DOHH2 (cell line): ENCODE measurements at regions not wholly inside any gene's neighbourhood (a gene's known extent, or its start where the extent isn't known, plus 50 kb on each side); places are given as distances from the start of the nearest gene placed in this dataset.

Experiments used
- H3F3A ChIP-seq: fragments of 200-600 bp; sonication (generic), shearing (Covaris generic); 2 replicates; pipeline ENCODE4 v1.6.0; 2016; ENCODE audit warnings: antibody characterized with exemption, mild to moderate bottlenecking; ENCODE audit not compliant: control insufficient read depth, insufficient read depth
- H3K27ac ChIP-seq: fragments of 200-600 bp; sonication (generic); 2 replicates; pipeline ENCODE4 v1.5.1; 2014; ENCODE audit warnings: low read depth, mild to moderate bottlenecking, low read length, moderate library complexity
- H3K27me3 ChIP-seq: fragments of 200-600 bp; sonication (generic); 2 replicates; pipeline ENCODE4 v1.6.1; 2014; ENCODE audit warnings: mild to moderate bottlenecking, low read length, mixed read lengths; ENCODE audit not compliant: control insufficient read depth
- H3K36me3 ChIP-seq: fragments of 200-600 bp; sonication (generic); 2 replicates; pipeline ENCODE4 v1.6.1; 2014; ENCODE audit warnings: mild to moderate bottlenecking, low read length, moderate library complexity, mixed read lengths; ENCODE audit not compliant: control insufficient read depth
- H3K4me1 ChIP-seq: fragments of 200-600 bp; sonication (generic); 2 replicates; pipeline ENCODE4 v1.6.1; 2014; ENCODE audit warnings: mild to moderate bottlenecking, low read length, mixed read lengths; ENCODE audit not compliant: control insufficient read depth
- H3K4me2 ChIP-seq: fragments of 200-600 bp; sonication (generic); 2 replicates; pipeline ENCODE4 v1.6.0; 2014; ENCODE audit warnings: mild to moderate bottlenecking, low read length, moderate library complexity
- H3K4me3 ChIP-seq: fragments of 200-600 bp; sonication (generic); 2 replicates; pipeline ENCODE4 v1.5.1; 2014; ENCODE audit warnings: mild to moderate bottlenecking, low read length, mixed read lengths
- H3K79me2 ChIP-seq: fragments of 200-600 bp; sonication (generic); 2 replicates; pipeline ENCODE4 v1.6.1; 2014; ENCODE audit warnings: mild to moderate bottlenecking, low read length, mixed read lengths; ENCODE audit not compliant: control insufficient read depth
- H3K9me2 ChIP-seq: fragments of 200-600 bp; sonication (generic); replicated peaks from 2 replicates; pipeline ENCODE4 v1.6.1; 2014; ENCODE audit warnings: mild to moderate bottlenecking, low read length, mixed read lengths; ENCODE audit not compliant: control insufficient read depth
- H3K9me3 ChIP-seq: fragments of 200-600 bp; sonication (generic); 2 replicates; pipeline ENCODE4 v1.6.1; 2014; ENCODE audit warnings: antibody characterized with exemption, low read length, mixed read lengths; ENCODE audit not compliant: control insufficient read depth, insufficient read depth
- H4K20me1 ChIP-seq: fragments of 200-600 bp; sonication (generic); 2 replicates; pipeline ENCODE4 v1.6.0; 2014; ENCODE audit warnings: low read depth, mild to moderate bottlenecking, antibody characterized with exemption, low read length, moderate library complexity; ENCODE audit not compliant: control insufficient read depth, insufficient read depth
- CTCF ChIP-seq: fragments of 200-600 bp; sonication (generic); IDR thresholded peaks from one replicate; pipeline ENCODE4 v1.5.1; 2014; ENCODE audit warnings: antibody characterized with exemption, mild to moderate bottlenecking, low read depth, low read length; ENCODE audit not compliant: poor library complexity, severe bottlenecking
- EZH2phosphoT487 ChIP-seq: fragments of 200-600 bp; sonication (generic); IDR thresholded peaks from 2 replicates; pipeline ENCODE4 v1.6.1; 2017; ENCODE audit warnings: borderline replicate concordance, mild to moderate bottlenecking, antibody characterized with exemption, low read length, moderate library complexity, mixed read lengths

DNA sequence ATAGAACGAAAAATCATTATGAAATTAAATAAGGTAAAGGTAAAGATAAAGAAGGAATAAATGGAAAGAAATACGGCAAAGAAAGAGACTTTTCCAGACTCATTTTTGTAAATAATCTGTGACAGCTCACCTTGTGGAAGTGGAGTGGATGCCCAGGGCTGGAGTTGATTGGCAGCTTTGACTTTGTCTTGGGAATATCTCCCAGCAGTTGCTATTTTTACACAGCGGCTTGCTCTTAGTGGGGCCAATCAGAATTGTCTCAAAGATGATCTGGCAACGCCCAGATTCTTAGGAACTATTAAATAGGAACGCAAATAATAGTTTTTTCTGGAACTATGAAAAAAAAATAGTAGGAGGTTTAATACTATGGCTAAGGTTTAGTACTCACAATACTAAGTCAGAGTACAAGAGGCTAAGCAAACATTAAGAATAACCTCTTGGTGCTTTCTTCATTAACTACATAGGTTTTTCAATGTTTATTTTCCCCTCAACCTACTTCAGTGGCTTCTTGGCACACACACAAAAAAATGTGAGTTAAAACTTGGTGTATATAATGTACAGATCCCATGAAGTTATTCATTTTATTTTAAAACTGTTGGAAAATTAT is 132.7 kb downstream of the TRAM1L1 start:
- Histone ChIP-seq H3K9me2 (no peaks in the 10 kb centered on the region), H3K4me2 (no peak overlapping the region), H3K79me2 (no peaks in the 10 kb centered on the region), H3K27ac (no peak overlapping the region), H3K36me3 (no peaks in the 10 kb centered on the region), H4K20me1 (no peaks in the 10 kb centered on the region), H3K27me3 (no peaks in the 10 kb centered on the region), H3F3A (no peaks in the 10 kb centered on the region), H3K9me3 (no peaks in the 10 kb centered on the region), H3K4me1 (no peaks in the 10 kb centered on the region), H3K4me3 (no peak overlapping the region)
- TF ChIP-seq EZH2phosphoT487, result no peak
- TF ChIP-seq CTCF, result no peak

DNA sequence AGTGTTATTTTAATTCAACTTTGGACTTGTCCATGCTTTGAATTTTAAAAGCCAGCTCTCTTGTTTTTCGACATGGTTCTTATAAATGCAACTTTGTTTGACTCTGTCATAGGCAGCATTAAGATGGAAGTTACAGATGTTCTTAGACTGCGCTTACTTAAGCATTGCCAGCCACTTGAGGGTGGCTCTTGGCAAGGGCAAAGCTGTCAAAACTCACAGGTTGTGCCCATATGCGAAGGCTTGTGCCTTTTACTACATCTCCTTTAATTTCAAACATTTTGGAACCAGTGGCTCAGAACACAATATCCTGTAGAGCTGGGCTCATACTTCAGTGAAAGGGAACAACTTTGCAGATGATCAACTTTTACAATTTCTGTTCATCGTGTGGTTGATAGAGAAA is 135.5 kb downstream of the TRAM1L1 start:
- Histone ChIP-seq H3K4me3 (no peak overlapping the region), H3K36me3 (no peaks in the 10 kb centered on the region), H3K4me1 (no peaks in the 10 kb centered on the region), H3K4me2 (no peak overlapping the region), H3K9me2 (no peaks in the 10 kb centered on the region), H3F3A (no peaks in the 10 kb centered on the region), H3K79me2 (no peaks in the 10 kb centered on the region), H3K9me3 (no peaks in the 10 kb centered on the region), H3K27ac (no peak overlapping the region), H4K20me1 (no peaks in the 10 kb centered on the region), H3K27me3 (no peaks in the 10 kb centered on the region)
- TF ChIP-seq CTCF (no peak), EZH2phosphoT487 (no peak)

DNA sequence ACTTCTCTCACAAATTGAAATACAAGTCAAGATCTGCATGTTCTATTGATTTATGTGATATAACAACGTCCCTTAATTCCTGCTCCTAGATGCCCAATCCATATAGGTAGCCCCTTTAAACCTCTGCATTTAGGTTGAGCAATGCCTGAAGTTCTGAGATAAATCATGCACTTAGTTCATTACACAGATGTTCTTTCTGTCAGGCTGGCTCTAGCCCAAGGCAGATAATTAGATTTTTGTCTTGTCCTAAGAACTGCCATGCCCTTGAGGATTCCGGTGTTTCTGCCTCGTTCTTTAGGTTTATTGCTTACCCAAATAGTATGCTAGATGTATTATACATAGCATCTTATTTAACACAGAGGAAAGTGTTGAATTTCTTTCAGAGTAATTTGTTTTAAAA is 143.1 kb downstream of the TRAM1L1 start:
- TF ChIP-seq EZH2phosphoT487, result no peak
- no peak for TF ChIP-seq CTCF
- H3F3A ChIP-seq, result no peaks in the 10 kb centered on the region
- no peak overlapping the region for H3K4me3 ChIP-seq
- H3K79me2 ChIP-seq, result no peaks in the 10 kb centered on the region
- no peaks in the 10 kb centered on the region for H3K27me3 ChIP-seq
- no peak overlapping the region for H3K27ac ChIP-seq
- no peaks in the 10 kb centered on the region for H3K9me2 ChIP-seq
- no peaks in the 10 kb centered on the region for H3K9me3 ChIP-seq
- no peaks in the 10 kb centered on the region for H3K36me3 ChIP-seq
- no peak overlapping the region for H3K4me2 ChIP-seq
- H3K4me1 ChIP-seq, result no peaks in the 10 kb centered on the region
- no peaks in the 10 kb centered on the region for H4K20me1 ChIP-seq
